ENCODE measurements at regions not wholly inside any gene's neighbourhood (a gene's known extent, or its start where the extent isn't known, plus 50 kb on each side); places are given as distances from the start of the nearest gene placed in this dataset.

GRCh38 chr15:92294759-92295158, 98.9 kb upstream of the ST8SIA2 start:
- CTCF ChIA-PET (ENCODE audit: low intra/inter-chr PET ratio, low total read pairs), result no interaction called here
- no peak overlapping the region for H3K4me3 ChIP-seq (replicated peaks in 1 of 3; ENCODE audit: insufficient read depth in 1 of 3, low read depth in 2 of 3, low read length in 3 of 3)
- TF ChIP-seq ZNF234 (CRISPR knock-in tag; conservative IDR thresholded peaks at IDR 0.05), result no peak
- TF ChIP-seq, protein P1, sequence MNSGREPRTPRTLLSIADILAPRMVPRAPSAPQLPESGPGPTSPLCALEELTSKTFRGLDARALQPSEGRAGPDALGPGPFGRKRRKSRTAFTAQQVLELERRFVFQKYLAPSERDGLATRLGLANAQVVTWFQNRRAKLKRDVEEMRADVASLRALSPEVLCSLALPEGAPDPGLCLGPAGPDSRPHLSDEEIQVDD (CRISPR knock-in tag; IDR thresholded peaks at IDR 0.05; ENCODE audit: borderline replicate concordance), result no peak
- TF ChIP-seq ETV5 (CRISPR knock-in tag; IDR thresholded peaks at IDR 0.05; ENCODE audit: borderline replicate concordance), result no peak
- no peak for TF ChIP-seq NR3C1 (CRISPR knock-in tag; IDR thresholded peaks at IDR 0.05)
- TF ChIP-seq KLF9 (CRISPR knock-in tag; IDR thresholded peaks at IDR 0.05; ENCODE audit: low read depth), result no peak
- TF ChIP-seq ZMAT3 (CRISPR knock-in tag; conservative IDR thresholded peaks at IDR 0.05), result no peak
- no peak for TF ChIP-seq CENPX (CRISPR knock-in tag; IDR thresholded peaks at IDR 0.05)
- TF ChIP-seq ARNTL (CRISPR knock-in tag; IDR thresholded peaks at IDR 0.05), result no peak
- TF ChIP-seq, protein P2, sequence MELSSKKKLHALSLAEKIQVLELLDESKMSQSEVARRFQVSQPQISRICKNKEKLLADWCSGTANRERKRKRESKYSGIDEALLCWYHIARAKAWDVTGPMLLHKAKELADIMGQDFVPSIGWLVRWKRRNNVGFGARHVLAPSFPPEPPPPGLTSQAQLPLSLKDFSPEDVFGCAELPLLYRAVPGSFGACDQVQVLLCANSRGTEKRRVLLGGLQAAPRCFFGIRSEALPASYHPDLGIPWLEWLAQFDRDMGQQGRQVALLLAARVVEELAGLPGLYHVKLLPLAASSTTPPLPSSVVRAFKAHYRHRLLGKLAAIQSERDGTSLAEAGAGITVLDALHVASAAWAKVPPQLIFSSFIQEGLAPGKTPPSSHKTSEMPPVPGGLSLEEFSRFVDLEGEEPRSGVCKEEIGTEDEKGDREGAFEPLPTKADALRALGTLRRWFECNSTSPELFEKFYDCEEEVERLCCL (CRISPR knock-in tag; IDR thresholded peaks at IDR 0.05; ENCODE audit: borderline replicate concordance), result no peak
- no peak for TF ChIP-seq EED (CRISPR knock-in tag; IDR thresholded peaks at IDR 0.05)
- no peak for TF ChIP-seq BCL6 (CRISPR knock-in tag; IDR thresholded peaks at IDR 0.05)
- TF ChIP-seq ZHX1 (CRISPR knock-in tag; IDR thresholded peaks at IDR 0.05; ENCODE audit: low read depth), result no peak
- no peak for ATAC-seq
- FAIRE-seq, result no peak
- no peaks in the 10 kb centered on the region for H3K4me1 ChIP-seq (ENCODE audit: insufficient read depth, low read length)
- BruUV-seq (replicated peaks), result no TSS peak
- no peak overlapping the region for H3K27ac ChIP-seq (ENCODE audit: extremely low read length, insufficient read depth, low read length)
- no peaks in the 10 kb centered on the region for H3K9me3 ChIP-seq (ENCODE audit: low read length)
- intact Hi-C loops (cut with micrococcal nuclease; ENCODE audit: unreplicated experiment) (no loop called here), in situ Hi-C loops (cut with HindIII; ENCODE audit: extremely low pct_ligation_motif_present, low pct_unique_long_range_greater_than_20kb) (no loop called here)
- no peaks in the 10 kb centered on the region for H3K27me3 ChIP-seq (ENCODE audit: control insufficient read depth in 1 of 2, insufficient read depth in 2 of 2, low read length in 2 of 2)
- no peak overlapping the region for H3K9ac ChIP-seq (ENCODE audit: insufficient read depth, low read depth, low read length)
- POLR2A ChIA-PET, result no interaction called here
- no peak overlapping the region for H3K4me2 ChIP-seq (ENCODE audit: low read depth, low read length)
- no peak for DNase-seq (ENCODE audit: low spot score)
- no peaks in the 10 kb centered on the region for H4K20me1 ChIP-seq (ENCODE audit: insufficient read depth, low read length)
- no peak overlapping the region for H2AFZ ChIP-seq (ENCODE audit: low read length)
- no peaks in the 10 kb centered on the region for H3K79me2 ChIP-seq (ENCODE audit: insufficient read depth, low read length)
- no peaks in the 10 kb centered on the region for H3K36me3 ChIP-seq (replicated peaks in 1 of 2; ENCODE audit: control insufficient read depth in 1 of 2, insufficient read depth in 2 of 2, low read length in 2 of 2)
- 2% methylated on average over 4 of the region's 5 CpGs for WGBS (ENCODE audit: low lambda C conversion rate)

Data from HepG2 (cell line).